ENCODE measurements at regions not wholly inside any gene's neighbourhood (a gene's known extent, or its start where the extent isn't known, plus 50 kb on each side); places are given as distances from the start of the nearest gene placed in this dataset.

GRCh38 chr9:13428766-13429165 is 149.3 kb upstream of the MPDZ start:
- TF ChIP-seq, protein P1, sequence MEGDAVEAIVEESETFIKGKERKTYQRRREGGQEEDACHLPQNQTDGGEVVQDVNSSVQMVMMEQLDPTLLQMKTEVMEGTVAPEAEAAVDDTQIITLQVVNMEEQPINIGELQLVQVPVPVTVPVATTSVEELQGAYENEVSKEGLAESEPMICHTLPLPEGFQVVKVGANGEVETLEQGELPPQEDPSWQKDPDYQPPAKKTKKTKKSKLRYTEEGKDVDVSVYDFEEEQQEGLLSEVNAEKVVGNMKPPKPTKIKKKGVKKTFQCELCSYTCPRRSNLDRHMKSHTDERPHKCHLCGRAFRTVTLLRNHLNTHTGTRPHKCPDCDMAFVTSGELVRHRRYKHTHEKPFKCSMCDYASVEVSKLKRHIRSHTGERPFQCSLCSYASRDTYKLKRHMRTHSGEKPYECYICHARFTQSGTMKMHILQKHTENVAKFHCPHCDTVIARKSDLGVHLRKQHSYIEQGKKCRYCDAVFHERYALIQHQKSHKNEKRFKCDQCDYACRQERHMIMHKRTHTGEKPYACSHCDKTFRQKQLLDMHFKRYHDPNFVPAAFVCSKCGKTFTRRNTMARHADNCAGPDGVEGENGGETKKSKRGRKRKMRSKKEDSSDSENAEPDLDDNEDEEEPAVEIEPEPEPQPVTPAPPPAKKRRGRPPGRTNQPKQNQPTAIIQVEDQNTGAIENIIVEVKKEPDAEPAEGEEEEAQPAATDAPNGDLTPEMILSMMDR (IDR thresholded peaks at IDR 0.05; ENCODE audit: low read depth, low read length): no peak
- TF ChIP-seq EZH2phosphoT487 (IDR thresholded peaks at IDR 0.05; ENCODE audit: low read depth): no peak

All from OCI-LY3 (cell line).